Suppressor macrophage treated with lipopolysaccharide for 1 hour (primary cell): ENCODE measurements at regions not wholly inside any gene's neighbourhood (a gene's known extent, or its start where the extent isn't known, plus 50 kb on each side); places are given as distances from the start of the nearest gene placed in this dataset.

Source experiments
- DNase-seq, 3 donors: peaks; one replicate each; pipeline ENCODE4 v3.0.0-alpha.2; 2020 to 2022

GRCh38 chr11:80629466-80629865 lies 1188.6 kb upstream of the TENM4 start:
- DNase-seq, result no peak

DNA sequence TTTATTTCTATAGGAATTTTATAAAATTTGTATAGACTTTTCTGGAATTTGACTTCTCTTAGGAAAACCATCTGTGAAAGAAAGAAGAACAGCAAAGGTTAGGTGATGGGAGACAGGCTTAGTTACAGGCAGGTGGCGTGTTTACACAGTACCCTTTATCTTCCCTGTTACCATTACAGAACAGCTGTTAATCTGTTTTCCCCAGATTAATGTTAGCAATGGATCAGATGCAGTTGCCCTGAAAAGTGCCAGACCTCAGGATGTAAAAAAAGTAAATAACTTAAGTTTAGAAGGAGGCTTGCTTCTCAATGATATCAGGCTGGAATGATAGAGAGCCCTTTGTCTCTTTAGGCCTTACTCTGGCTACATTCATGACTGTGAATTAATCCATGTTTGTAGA lies 1186.5 kb upstream of the TENM4 start:
- no peak for DNase-seq

DNA sequence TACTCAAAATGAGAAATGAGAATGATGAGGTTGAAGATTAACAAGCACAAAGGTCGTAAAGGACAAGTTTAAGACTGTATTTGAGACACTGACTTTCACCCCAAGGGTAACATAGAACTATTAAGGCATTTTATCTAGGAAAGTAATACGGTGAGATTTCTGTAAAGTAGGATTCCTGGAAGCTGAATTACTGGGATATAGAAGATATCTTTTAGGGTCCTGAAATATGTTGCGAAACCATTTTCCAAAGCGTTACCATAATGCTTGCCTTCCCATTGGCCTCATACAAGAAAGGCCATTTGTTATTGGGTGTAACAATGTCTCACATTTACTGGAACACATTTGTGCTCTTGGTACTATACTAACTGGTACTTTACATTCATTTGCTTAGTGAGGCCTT lies 1185.9 kb upstream of the TENM4 start:
- DNase-seq, result no peak

- DNase-seq, result no peak
Measured at GRCh38 chr11:80625563-80625962, 1184.7 kb upstream of the TENM4 start.

DNA sequence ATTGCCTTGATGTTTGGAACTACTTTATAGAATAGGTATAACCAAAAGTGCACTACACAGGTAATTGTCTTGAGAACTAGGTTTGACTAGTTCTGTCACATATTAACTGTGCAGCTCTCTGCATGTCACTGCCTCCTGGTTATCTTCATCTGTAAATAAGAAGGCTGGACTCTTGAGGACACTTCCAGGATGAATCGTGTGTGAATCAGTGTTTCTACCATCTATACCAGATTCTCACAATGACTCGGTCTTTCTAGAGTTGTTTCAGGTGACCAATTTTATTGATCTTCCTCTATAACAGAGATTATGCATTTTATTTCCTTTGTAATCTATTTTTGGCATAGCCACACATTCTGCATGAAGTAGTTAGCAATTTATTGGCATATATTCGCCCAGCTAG lies 1181.0 kb upstream of the TENM4 start:
- no peak for DNase-seq

- no peak for DNase-seq
Measured at GRCh38 chr11:80620867-80621266, 1180.0 kb upstream of the TENM4 start.

GRCh38 chr11:80617156-80617555 lies 1176.3 kb upstream of the TENM4 start:
- no peak for DNase-seq

- no peak for DNase-seq
Measured at GRCh38 chr11:80616070-80616800, 1175.4 kb upstream of the TENM4 start.

DNA sequence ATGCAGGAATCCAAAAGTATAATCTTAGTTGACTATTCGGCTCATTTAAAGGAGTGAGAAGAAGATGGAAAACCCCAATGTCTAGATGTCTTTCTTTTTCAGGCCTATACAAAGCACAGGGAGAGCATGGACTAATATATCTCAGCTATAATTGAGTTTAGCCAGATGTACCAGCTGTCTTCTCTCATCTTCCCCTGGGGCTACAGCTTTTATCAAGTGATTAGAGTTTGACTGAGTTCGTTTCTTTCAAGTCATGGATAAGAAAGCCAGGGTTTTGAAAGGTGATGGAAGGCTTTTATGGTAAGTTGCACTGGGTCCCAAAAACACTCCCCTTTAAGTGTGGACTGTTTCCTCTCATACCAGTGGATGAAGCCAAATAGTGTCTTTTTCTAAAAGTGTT lies 1172.8 kb upstream of the TENM4 start:
- DNase-seq, result no peak

- no peak for DNase-seq
Measured at GRCh38 chr11:80610516-80610915, 1169.7 kb upstream of the TENM4 start.

GRCh38 chr11:80603472-80603871 lies 1162.6 kb upstream of the TENM4 start:
- DNase-seq, result no peak

DNA sequence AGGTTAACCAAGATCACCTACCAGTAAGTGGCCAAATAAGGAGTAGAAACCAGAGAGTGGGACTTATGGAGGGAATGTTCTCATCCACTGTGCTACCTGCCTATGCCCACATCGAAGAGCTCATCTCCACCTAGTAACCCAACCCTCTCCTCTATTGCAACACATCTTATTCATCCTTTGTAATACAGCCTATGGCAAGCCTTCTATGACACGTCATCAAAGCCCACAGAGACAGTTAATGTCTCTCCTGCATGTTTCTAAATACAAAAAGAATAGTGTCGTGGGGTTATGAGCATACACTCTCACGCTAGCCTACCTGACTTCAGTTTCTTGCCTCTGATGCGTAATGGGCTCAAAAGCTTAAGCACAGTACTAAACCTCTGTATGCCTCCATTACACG lies 1158.1 kb upstream of the TENM4 start:
- DNase-seq, result no peak

DNA sequence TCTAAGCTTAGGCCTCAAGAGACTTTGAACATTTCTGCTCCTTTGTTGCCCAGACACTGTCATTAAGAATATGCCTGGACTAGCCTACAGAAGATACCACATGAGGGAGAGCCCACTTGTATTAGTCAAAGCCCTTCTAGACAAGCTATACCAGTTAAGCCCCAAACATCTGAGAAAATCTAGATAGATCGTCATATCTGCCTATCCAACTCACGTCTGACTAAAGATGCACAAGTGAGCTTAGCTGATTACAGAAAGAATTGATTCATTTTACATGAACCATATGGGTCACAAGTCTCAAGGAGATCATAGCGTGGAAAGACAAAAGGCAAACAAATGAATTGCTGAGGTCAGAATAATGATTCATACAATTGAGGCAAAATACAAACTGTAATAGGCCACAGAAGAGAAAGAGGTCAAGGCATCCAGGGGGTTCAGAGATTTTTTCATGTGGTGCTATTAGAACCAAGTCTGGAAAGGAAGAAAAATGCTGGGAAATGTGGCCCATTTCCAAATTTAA lies 1155.5 kb upstream of the TENM4 start:
- no peak for DNase-seq

DNA sequence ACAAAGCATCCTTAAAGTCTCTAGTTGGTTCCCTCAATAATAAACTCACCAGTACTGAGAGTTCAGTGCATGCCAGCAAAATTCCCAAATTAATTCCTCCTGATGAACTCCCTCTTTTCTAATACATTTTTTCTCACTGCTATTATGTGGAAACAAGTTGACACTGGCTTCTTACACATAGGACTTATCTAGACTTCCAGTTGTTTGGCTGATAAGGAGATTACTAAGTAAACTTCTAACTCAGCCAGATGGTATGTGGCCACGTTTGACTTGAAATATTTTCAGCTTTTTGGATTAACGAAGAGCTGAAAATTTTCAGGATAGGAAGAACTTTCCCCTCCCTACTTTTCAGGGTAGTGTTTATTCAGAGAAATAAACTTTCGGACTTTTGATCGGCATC lies 1154.2 kb upstream of the TENM4 start:
- no peak for DNase-seq

GRCh38 chr11:80593648-80594374 lies 1153.0 kb upstream of the TENM4 start:
- no peak for DNase-seq

- DNase-seq, result no peak
Measured at GRCh38 chr11:80592546-80592945, 1151.7 kb upstream of the TENM4 start.

DNA sequence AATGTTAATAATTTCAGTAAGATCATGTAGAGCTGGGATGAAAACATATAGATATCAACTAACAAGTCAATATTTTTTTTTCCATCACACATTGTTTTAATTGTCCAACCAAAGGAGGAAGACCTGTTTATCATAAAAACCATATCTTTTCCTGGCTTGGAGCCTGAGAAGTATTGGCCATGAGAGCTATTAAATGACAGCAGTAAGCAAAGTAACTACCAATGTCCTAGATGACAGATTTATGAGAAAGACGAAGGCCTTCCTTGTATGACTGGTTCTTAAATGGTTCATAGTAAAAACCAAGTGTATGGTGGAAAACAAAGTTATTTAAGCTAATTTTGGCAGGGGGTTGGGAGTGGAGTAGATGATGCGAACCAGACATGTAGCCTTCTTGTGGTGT lies 1147.1 kb upstream of the TENM4 start:
- no peak for DNase-seq

GRCh38 chr11:80586464-80586863 lies 1145.6 kb upstream of the TENM4 start:
- DNase-seq, result no peak

GRCh38 chr11:80584661-80585060 lies 1143.8 kb upstream of the TENM4 start:
- no peak for DNase-seq

- DNase-seq, result no peak
Measured at GRCh38 chr11:80569832-80570231, 1129.0 kb upstream of the TENM4 start.

DNA sequence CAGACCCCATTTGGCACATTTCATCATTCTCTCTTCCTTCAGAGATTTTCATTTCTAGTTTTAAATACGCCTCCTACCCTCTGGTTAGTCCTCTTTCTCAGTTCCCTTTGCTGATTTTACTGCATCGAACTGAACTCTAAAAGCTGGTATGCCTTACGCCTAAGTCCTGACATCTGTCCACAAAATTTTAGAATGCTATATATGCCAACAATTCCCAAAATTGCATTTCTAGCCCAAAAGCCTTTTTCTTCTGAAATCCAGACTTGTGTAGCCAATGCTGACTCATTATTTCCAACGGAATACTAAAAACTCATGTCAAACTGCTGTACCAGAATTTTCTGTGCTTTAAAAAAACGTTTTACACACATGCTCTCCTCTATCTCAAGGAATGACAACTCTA lies 1124.4 kb upstream of the TENM4 start:
- no peak for DNase-seq

- no peak for DNase-seq
Measured at GRCh38 chr11:80562523-80563125, 1121.8 kb upstream of the TENM4 start.

DNA sequence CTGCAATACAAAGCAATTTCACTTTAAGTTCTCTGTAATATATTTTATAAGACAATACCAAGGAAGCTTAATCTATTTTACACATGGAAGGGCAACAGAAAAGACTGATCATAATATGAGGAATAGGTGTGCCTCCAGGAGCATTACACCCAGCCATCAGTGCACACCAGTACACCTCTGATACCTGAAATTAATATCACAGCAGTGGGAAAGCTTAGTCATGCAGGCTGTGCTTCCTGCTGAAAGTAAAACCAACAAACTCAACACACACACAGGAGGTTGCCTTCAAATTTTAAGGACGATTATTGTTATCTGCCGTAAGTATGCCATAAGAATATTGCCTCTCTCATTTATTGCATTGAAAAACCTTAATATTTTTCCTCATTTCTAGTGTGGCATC lies 1119.1 kb upstream of the TENM4 start:
- no peak for DNase-seq

GRCh38 chr11:80553565-80553964 lies 1112.7 kb upstream of the TENM4 start:
- no peak for DNase-seq
